Stomach (tissue), 4 donors: ENCODE measurements at regions not wholly inside any gene's neighbourhood (a gene's known extent, or its start where the extent isn't known, plus 50 kb on each side); places are given as distances from the start of the nearest gene placed in this dataset.

Experiments
- POLR2A ChIP-seq, 4 donors: fragments of 450-650 bp; IDR thresholded peaks; one replicate each; pipeline ENCODE4 v1.6.1; 2016; ENCODE audit warnings: antibody characterized with exemption in 4 of 4, control low read depth in 2 of 4, mild to moderate bottlenecking in 1 of 4, moderate library complexity in 1 of 4
- POLR2AphosphoS5 ChIP-seq, 3 donors: sonication (generic); formaldehyde crosslinking; IDR thresholded peaks; one replicate each; pipeline ENCODE4 v1.6.1; 2016; ENCODE audit warnings: antibody characterized with exemption in 3 of 3
- TF ChIP-seq, protein P1 (sequence below), 7 experiments: fragments of 450-650 bp in 4 of 7; fragments of 200-600 bp in 3 of 7; sonication (generic) in 3 of 7; IDR thresholded peaks; one replicate each; pipeline ENCODE4 v1.5.1; 2016 to 2019; ENCODE audit warnings: antibody characterized with exemption in 7 of 7, control low read depth in 2 of 7, mild to moderate bottlenecking in 1 of 7

DNA sequence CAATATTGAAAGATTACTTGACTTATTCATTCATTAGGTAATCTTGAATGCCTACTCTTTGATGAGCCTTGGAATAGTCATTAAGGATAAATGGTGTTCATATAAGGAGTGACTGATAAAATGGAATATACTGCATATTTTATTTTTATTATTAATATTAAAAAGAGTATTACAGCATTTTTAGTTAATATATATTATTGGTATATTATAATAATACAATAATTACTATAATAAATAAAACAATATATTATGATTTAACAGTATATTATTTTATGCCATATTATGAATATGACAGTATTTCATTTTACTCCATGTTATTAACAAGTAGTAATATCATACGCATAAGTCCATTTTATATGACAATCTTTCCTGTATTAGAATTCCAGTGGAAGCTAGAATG is 490.8 kb upstream of the NFIA start:
- TF ChIP-seq, protein P1, sequence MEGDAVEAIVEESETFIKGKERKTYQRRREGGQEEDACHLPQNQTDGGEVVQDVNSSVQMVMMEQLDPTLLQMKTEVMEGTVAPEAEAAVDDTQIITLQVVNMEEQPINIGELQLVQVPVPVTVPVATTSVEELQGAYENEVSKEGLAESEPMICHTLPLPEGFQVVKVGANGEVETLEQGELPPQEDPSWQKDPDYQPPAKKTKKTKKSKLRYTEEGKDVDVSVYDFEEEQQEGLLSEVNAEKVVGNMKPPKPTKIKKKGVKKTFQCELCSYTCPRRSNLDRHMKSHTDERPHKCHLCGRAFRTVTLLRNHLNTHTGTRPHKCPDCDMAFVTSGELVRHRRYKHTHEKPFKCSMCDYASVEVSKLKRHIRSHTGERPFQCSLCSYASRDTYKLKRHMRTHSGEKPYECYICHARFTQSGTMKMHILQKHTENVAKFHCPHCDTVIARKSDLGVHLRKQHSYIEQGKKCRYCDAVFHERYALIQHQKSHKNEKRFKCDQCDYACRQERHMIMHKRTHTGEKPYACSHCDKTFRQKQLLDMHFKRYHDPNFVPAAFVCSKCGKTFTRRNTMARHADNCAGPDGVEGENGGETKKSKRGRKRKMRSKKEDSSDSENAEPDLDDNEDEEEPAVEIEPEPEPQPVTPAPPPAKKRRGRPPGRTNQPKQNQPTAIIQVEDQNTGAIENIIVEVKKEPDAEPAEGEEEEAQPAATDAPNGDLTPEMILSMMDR (IDR thresholded peaks at IDR 0.05): no peak
- no peak for TF ChIP-seq POLR2A (IDR thresholded peaks at IDR 0.05)
- TF ChIP-seq POLR2AphosphoS5 (IDR thresholded peaks at IDR 0.05): no peak
